ENCODE measurements at regions not wholly inside any gene's neighbourhood (a gene's known extent, or its start where the extent isn't known, plus 50 kb on each side); places are given as distances from the start of the nearest gene placed in this dataset.

- Histone ChIP-seq H3K23me2 (ENCODE audit: insufficient read length, low read depth, low read length, poor library complexity, severe bottlenecking) (no peaks in the 10 kb centered on the region), H3K9me3 (ENCODE audit: control insufficient read depth, low read depth, low read length) (no peaks in the 10 kb centered on the region), H2AK5ac (ENCODE audit: insufficient read length, low read length) (no peak overlapping the region), H4K20me1 (ENCODE audit: control insufficient read depth, insufficient read depth, insufficient read length) (no peaks in the 10 kb centered on the region), H2BK20ac (ENCODE audit: low read depth, low read length, poor library complexity, severe bottlenecking) (no peak overlapping the region), H3K9ac (ENCODE audit: extremely low read depth, insufficient read length, low read length) (no peak overlapping the region), H4K5ac (ENCODE audit: insufficient read length, low read depth, low read length) (no peak overlapping the region), H3K79me1 (ENCODE audit: insufficient read depth, low read depth, low read length, poor library complexity, severe bottlenecking) (no peaks in the 10 kb centered on the region), H3K18ac (ENCODE audit: insufficient read length, low read depth, low read length) (no peak overlapping the region), H2BK120ac (ENCODE audit: low read depth, low read length, poor library complexity, severe bottlenecking) (no peak overlapping the region), H3K27ac (ENCODE audit: insufficient read length, low read depth, low read length) (no peak overlapping the region), H2BK5ac (ENCODE audit: insufficient read length, low read length) (no peak overlapping the region), H2BK12ac (ENCODE audit: insufficient read length, low read depth, low read length) (no peak overlapping the region), H3T11ph (ENCODE audit: low read length) (no peak overlapping the region), H3K4me2 (ENCODE audit: insufficient read depth, insufficient read length, low read length) (no peak overlapping the region), H4K8ac (replicated peaks; ENCODE audit: insufficient read length, low read depth, low read length) (no peak overlapping the region), H3K14ac (ENCODE audit: insufficient read depth, low read length) (no peak overlapping the region), H3K27me3 (ENCODE audit: insufficient read depth, low read length) (no peaks in the 10 kb centered on the region; the same call in 1 of the 2 replicates), H3K4ac (ENCODE audit: low read depth, low read length) (no peak overlapping the region), H4K91ac (ENCODE audit: insufficient read length, low read depth, low read length) (no peak overlapping the region), H3K56ac (ENCODE audit: insufficient read length, low read depth, low read length) (no peak overlapping the region), H3K79me2 (ENCODE audit: insufficient read depth, low read length) (no peaks in the 10 kb centered on the region), H3K23ac (ENCODE audit: insufficient read length, low read depth, low read length) (no peak overlapping the region), H2AFZ (ENCODE audit: low read length) (no peak overlapping the region), H2BK15ac (ENCODE audit: low read depth, low read length) (no peak overlapping the region), H3K4me1 (ENCODE audit: insufficient read depth, low read length) (no peaks in the 10 kb centered on the region)
- WGBS (ENCODE audit: extremely low coverage, insufficient read length, low lambda C conversion rate) = 100% methylated on average over 1 of the region's 4 CpGs
- Mint-ChIP-seq H3K27ac (no peak overlapping the region), H3K9me3 (peaks cover 3 to 6% of the 10 kb centered on the region in 2 experiments; a peak in 1 of 5 replicates), H3K4me3 (no peak overlapping the region), H3K27me3 (ENCODE audit: low read depth) (no peaks in the 10 kb centered on the region), H3K36me3 (ENCODE audit: insufficient read depth in 1 of 3, low read depth in 3 of 3) (peaks cover 0 to 5% (median 0%) of the 10 kb centered on the region in 3 experiments; a peak in 1 of 7 replicates), H3K4me1 (peaks cover 5 to 17% of the 10 kb centered on the region in 2 experiments)
- TF ChIP-seq CTCF (conservative IDR thresholded peaks at IDR 0.05) = no peak
- no peak for DNase-seq
Measured at GRCh38 chr21:14725219-14725618, 179.1 kb upstream of the SAMSN1 start.

Measured in H9 (cell line).